Spleen (tissue), 7 donors: ENCODE measurements at regions not wholly inside any gene's neighbourhood (a gene's known extent, or its start where the extent isn't known, plus 50 kb on each side); places are given as distances from the start of the nearest gene placed in this dataset.

Experiments used
- POLR2A ChIP-seq, 3 donors: fragments of 450-650 bp; IDR thresholded peaks; one replicate each; pipeline ENCODE4 v1.5.1; 2017; ENCODE audit warnings: antibody characterized with exemption in 3 of 3, mild to moderate bottlenecking in 1 of 3
- TF ChIP-seq, protein P1 (sequence below), 11 experiments: fragments of 200-600 bp in 7 of 11; fragments of 450-650 bp in 4 of 11; sonication (generic) in 4 of 11; IDR thresholded peaks in 8 of 11; conservative IDR thresholded peaks in 3 of 11; 1 replicate in 7 of 11; 2 replicates in 4 of 11; pipeline versions ENCODE4 v1.4.0 to v1.8.0; 2016 to 2021; ENCODE audit warnings: antibody characterized with exemption in 11 of 11, inconsistent platforms in 4 of 11, mild to moderate bottlenecking in 1 of 11
- donor health status: DM: no; HTN: no; CAD: no; lungs with moderate emphysema.
- donor health status: DM: no; HTN: no; CAD: no.
- donor health status: DM: no; HTN: no; CAD: no.

DNA sequence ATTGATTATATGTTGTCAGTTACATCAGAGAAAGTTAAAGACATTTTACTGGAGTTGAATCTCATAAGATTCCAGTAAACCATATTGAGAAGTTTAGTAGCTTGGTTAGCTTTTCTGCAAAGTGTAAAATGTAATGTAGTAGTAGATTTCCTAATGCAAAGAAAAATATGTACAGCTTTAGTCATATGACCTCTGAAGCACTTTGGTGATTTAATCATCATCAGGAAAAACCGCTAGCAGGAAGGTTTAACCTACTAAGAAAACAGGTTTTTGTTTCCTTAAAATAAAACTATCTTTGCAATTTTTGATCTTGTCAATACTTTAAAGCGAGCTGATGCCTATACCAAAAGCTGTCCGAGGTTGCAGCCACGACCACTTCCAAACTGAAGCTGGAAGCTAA is 364.6 kb upstream of the ZNF385D start:
- TF ChIP-seq POLR2A (IDR thresholded peaks at IDR 0.05): no peak
- TF ChIP-seq, protein P1, sequence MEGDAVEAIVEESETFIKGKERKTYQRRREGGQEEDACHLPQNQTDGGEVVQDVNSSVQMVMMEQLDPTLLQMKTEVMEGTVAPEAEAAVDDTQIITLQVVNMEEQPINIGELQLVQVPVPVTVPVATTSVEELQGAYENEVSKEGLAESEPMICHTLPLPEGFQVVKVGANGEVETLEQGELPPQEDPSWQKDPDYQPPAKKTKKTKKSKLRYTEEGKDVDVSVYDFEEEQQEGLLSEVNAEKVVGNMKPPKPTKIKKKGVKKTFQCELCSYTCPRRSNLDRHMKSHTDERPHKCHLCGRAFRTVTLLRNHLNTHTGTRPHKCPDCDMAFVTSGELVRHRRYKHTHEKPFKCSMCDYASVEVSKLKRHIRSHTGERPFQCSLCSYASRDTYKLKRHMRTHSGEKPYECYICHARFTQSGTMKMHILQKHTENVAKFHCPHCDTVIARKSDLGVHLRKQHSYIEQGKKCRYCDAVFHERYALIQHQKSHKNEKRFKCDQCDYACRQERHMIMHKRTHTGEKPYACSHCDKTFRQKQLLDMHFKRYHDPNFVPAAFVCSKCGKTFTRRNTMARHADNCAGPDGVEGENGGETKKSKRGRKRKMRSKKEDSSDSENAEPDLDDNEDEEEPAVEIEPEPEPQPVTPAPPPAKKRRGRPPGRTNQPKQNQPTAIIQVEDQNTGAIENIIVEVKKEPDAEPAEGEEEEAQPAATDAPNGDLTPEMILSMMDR (IDR thresholded peaks at IDR 0.05 in 8 of 11, conservative IDR thresholded peaks at IDR 0.05 in 3 of 11): no peak
